ENCODE measurements at regions not wholly inside any gene's neighbourhood (a gene's known extent, or its start where the extent isn't known, plus 50 kb on each side); places are given as distances from the start of the nearest gene placed in this dataset.

DNA sequence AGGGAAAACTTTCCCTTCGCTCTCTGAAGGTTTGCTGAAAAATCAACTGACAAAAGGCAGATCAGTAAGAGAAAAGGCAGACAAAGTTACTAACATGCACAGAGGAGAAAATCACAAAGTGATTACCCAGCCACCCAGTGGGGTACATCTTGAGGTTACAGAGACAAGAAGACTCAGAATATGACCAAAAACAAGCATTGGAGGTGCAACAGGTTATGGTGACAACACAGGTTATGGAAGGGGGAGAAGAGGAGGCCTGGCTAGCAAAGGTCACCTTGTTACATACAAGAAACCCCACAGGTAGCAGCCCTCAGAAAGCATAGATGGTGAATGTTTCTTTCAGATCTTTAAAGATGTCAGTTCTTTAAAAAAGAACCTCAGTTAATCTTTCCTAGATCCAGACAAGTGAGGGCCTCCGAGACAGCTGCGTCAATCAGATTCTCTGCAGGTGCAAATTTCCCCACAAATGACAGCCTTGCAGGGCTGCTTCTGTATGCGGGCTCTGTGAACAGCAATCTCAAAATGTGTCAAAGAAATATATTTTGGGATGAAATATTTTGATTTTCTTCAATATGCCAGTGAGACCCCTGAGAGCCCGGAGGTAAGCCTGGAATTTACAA, 207.6 kb upstream of the RAB4A start:
- TF ChIP-seq, protein P1, sequence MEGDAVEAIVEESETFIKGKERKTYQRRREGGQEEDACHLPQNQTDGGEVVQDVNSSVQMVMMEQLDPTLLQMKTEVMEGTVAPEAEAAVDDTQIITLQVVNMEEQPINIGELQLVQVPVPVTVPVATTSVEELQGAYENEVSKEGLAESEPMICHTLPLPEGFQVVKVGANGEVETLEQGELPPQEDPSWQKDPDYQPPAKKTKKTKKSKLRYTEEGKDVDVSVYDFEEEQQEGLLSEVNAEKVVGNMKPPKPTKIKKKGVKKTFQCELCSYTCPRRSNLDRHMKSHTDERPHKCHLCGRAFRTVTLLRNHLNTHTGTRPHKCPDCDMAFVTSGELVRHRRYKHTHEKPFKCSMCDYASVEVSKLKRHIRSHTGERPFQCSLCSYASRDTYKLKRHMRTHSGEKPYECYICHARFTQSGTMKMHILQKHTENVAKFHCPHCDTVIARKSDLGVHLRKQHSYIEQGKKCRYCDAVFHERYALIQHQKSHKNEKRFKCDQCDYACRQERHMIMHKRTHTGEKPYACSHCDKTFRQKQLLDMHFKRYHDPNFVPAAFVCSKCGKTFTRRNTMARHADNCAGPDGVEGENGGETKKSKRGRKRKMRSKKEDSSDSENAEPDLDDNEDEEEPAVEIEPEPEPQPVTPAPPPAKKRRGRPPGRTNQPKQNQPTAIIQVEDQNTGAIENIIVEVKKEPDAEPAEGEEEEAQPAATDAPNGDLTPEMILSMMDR (IDR thresholded peaks at IDR 0.05): no peak
- TF ChIP-seq POLR2A (IDR thresholded peaks at IDR 0.05): no peak

Measured in right lobe of liver (tissue), 4 donors.